ENCODE measurements at regions not wholly inside any gene's neighbourhood (a gene's known extent, or its start where the extent isn't known, plus 50 kb on each side); places are given as distances from the start of the nearest gene placed in this dataset.
"Not testable (repeated sequence)": the region's sequence is repeated elsewhere in the genome, so short reads cannot be mapped to it uniquely, and the experiment has no call there.

GRCh38 chr4:75422998-75423397 is 91.2 kb downstream of the RCHY1 start:
- DNase-seq: no peak

DNA sequence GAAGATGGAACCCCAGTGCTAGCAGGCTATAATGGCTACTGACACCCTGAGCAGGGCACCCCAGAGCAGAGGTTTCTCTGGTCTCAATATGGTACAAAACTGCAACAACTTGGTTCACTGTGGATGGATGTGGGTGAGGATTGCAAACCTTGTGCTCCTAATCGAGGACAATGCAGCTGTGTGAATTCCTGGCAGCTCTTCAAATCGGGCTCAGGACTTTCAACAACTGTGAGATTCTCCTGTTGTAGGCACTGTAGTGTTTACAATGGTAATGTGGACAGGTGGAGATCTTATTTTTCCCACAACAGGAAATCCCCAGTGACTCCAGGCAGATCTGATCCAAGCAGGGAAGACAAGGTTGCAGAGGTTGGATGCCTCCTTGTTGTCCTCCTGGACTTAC is 101.5 kb downstream of the RCHY1 start:
- DNase-seq: no peak

- DNase-seq: no peak
These were observed 115.7 kb downstream of the RCHY1 start for GRCh38 chr4:75398501-75398900.

- no peak for DNase-seq
These were observed 122.6 kb downstream of the RCHY1 start for GRCh38 chr4:75391489-75392166.

GRCh38 chr4:75386426-75386825 is 127.8 kb downstream of the RCHY1 start:
- not testable (repeated sequence) for DNase-seq

GRCh38 chr4:75385106-75385505 is 129.1 kb downstream of the RCHY1 start:
- DNase-seq: no peak

GRCh38 chr4:75376543-75376942 is 137.7 kb downstream of the RCHY1 start:
- no peak for DNase-seq

DNA sequence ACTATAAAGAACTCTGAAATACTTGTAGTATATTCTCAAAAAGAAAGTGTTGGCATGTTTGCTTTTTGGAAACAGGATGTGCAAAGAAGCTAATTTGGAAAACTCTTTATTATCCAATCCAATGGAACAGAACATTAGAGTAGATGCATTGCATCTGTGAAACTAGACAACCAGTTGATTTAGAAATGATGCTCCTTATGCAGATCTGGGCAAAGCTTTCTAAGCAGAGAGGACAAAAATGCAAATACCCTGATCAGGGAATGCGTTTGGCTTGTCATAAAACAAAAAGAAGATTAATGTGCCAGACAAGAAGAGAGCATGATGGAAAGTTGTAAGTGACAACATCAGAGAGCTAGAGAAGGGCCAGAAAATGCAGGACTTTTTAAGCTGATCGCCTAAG is 142.3 kb downstream of the RCHY1 start:
- DNase-seq: no peak

DNA sequence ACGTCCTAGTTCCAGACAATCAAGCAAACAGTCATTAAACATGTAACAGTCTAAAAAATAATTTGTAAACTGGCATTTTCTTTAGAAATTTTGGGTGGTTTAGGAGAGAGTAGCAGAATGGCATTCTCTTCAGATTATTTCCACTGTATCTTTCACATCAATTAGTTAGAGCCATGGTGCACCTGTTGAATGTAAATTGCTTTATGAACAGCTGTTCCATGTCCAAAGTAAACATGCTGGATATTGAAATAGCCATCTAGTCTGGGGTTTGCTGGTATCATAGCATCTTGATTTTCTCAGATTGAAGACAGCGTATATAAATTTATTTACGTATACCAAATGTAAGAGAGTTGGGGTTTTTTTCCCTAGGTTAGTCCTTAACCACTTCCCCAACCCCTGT is 143.6 kb downstream of the RCHY1 start:
- DNase-seq: no peak

DNA sequence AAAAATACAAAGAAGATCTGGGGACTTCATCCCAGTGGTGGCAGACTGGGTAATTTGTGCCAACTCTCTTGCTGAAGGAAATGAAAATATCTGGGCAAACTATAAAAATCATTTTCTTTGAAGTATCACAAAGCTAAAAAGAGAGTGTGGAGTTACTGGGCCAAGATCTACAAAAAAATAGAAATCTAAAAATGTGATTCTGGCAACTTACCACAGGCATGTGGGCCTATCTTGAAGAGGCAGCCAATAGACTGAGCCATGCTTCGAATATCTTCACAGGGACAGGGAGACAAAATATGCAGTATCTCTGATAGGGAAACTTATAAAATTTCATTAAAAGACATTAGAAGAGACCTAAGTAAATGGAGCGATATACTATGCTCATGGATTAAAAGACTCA is 168.8 kb downstream of the RCHY1 start:
- no peak for DNase-seq

DNA sequence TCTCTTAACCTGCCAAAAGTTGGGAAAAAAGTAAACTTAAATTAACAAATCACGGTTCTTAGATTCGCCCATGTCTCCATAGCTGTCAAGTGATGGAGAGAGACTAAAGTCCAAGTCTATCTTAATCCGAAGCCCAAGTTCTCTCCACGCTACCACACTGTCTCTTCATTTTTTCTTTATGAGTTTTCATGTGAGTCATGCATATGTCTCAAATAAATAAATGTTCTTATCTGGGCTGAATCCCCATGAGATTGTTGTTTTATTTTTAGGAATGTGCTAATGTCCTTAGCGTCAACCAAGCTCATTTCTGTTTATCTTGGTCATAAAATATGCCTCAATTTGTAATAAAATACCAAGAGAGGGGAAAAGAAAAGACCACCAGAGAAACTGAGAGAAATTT is 169.3 kb downstream of the RCHY1 start:
- no peak for DNase-seq

GRCh38 chr4:75343333-75343732 is 170.9 kb downstream of the RCHY1 start:
- DNase-seq: no peak

GRCh38 chr4:75340561-75340960 is 173.6 kb downstream of the RCHY1 start:
- DNase-seq: no peak

DNA sequence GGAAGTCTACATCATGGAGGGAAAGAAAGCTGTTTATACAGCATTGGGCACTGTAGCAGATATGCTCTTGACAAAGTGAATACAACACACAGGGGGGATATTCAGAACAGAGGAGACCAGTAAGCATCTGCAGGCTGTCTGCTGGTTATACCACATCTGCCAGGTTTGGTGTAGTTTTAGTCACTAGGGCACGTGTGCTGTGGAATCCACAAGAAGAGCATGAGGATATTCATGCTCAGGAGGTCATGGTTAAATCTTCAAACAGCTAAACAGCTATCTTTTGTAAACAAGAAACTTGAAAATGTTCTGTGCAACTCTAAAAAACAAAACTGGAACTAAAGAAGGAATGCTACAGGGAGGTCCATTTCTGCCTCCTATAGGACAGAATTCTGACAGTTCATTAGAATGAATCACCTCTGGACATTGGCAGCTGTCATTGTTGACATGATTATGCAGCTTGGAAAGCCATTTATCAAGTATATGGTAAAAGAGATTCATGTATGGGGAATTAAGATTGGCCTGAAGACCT is 175.8 kb downstream of the RCHY1 start:
- DNase-seq: no peak

DNA sequence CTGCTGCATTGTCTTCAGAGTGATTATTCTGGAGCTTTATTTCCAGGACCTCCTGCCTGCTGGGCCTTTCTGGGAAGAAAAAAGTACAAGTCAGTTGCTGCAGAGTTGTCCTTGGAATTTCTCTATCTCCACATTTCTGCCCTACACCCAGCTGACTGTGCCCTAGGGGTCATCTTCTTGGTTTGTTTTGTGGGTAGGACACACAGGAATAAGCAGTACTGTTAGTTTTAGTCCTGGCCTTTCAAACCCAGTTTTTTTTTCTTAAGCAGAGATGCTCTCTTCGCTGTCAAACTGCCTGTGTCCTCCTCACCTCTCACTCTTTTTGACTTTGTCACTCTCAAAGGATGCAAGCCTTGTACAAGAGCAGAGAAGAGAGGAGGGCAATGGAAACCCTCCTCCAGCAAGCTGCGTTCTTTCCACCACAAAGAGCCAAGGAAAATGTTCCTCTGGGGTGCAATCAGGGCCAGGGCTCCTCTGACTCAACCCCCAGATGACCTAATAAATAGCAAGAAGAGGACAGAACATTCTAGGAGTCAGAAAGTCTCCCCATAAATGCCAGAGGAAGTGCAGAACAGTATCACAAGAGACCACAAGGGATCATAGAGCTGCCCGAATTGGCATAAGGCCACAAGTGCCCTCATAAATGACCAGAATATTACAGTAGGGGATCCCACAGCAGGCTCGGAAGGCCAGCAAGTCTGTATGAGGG is 186.2 kb downstream of the RCHY1 start:
- no peak for DNase-seq

GRCh38 chr4:75325318-75325979 is 188.8 kb downstream of the RCHY1 start:
- DNase-seq: no peak

- DNase-seq: no peak
These were observed 192.7 kb downstream of the RCHY1 start for GRCh38 chr4:75321484-75321883.

DNA sequence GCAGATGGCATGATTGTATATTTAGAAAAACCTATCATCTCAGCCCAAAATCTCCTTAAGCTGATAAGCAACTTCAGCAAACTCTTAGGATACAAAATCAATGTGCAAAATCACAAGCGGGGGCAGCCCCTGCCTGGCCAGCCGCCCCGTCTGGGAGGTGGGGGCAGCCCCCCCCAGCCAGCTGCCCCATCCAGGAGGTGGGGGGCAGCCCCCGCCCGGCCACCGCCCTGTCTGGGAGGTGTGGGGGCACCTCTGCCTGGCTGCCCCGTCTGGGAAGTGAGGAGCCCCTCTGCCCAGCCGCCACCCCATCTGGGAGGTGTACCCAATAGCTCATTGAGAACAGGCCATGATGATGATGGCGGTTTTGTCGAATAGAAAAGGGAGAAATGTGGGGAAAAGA is 196.6 kb downstream of the RCHY1 start:
- DNase-seq: not testable (repeated sequence)

- no peak for DNase-seq
These were observed 206.2 kb downstream of the RCHY1 start for GRCh38 chr4:75308049-75308448.

GRCh38 chr4:75306506-75306905 is 207.7 kb downstream of the RCHY1 start:
- DNase-seq: peak; percentile 5

GRCh38 chr4:75302648-75303047 is 211.6 kb downstream of the RCHY1 start:
- no peak for DNase-seq

GRCh38 chr4:75289914-75290582 is 224.2 kb downstream of the RCHY1 start:
- peak; percentile 60 for DNase-seq

DNA sequence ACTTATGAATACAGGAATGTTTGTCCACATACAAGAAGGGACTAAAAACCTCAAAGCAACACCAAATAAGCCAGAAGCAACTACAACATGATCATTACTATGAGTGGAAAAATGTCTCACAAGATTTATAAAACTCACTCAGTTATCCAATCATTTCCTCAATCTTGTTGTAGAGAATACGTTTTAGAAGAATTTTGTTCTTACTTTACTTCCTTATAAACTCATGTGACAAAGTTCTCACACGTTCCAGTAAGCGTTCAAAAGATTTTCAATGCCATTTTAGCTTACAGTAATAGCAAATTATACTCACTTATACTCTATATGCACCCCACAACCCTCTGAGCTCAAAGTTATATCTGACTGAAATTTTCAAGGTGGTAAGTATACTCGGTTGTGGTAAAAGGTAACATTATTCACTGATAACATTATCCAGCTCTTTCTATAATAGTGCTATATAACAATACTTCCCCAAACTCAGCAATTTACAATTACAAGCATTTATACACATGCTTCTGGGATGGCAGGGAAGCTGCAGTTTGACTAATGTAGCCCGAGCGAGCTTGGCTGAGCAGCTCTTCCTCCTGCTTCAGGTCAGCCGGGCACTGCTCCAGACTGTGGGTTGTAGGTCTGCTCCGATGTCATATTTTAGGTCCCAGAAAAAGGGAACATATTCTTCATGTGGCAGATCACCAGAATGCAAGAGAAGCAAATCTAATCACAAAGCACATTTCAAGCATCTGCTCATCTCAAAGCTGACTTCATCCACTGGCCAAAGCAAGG is 226.3 kb downstream of the RCHY1 start:
- no peak for DNase-seq
